HG03095 (cell line): ENCODE measurements at regions not wholly inside any gene's neighbourhood (a gene's known extent, or its start where the extent isn't known, plus 50 kb on each side); places are given as distances from the start of the nearest gene placed in this dataset.

Experiments
- ATAC-seq: cut with Tn5 transposase; IDR thresholded peaks from one replicate; pipeline ENCODE4 v1.9.1; 2021; ENCODE audit warnings: moderate library complexity; ENCODE audit not compliant: unreplicated experiment

- no peak for ATAC-seq
Measured at GRCh38 chr2:18950361-18950851, 361.0 kb upstream of the NT5C1B start.

DNA sequence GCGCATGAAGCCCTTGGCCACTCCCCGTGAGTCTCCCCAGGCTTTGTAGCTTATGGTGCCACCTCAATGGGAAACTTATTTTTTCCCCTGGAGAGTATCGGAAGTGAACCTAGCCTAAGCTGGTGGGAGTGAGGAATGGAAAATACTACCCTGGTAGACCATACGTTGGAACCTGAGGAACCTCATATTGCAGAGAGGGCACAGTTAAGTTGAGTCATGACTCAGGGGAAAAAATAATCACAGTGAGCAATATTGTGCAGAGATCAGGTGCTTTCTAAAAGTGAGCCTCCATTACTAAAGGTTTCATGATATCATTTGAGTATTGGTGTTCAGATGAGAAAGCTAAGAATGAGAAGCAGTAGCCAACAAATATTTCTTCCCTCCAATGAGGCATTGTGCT is 360.5 kb upstream of the NT5C1B start:
- no peak for ATAC-seq

- peak; percentile 88 for ATAC-seq
Measured at GRCh38 chr2:18940184-18940583, 350.8 kb upstream of the NT5C1B start.

DNA sequence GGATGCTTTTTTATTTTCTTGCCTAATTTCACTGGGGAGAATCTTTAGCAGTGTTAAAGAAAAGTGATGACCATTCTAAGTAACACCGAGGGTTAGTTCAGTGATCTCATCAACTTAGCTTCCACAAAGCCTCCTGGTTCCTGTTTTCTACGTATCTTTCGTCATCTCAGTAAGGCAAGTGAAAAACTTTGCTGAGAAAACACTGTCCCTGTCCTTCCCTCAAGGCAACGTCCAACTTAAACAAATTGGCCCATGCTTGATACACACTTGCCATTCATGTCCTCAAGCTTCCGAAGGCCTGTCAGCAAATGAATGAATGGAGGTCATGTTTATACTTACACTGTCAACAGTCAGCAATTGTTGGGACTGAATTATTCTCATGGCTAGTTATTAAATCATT is 350.4 kb upstream of the NT5C1B start:
- ATAC-seq: peak; percentile 50

DNA sequence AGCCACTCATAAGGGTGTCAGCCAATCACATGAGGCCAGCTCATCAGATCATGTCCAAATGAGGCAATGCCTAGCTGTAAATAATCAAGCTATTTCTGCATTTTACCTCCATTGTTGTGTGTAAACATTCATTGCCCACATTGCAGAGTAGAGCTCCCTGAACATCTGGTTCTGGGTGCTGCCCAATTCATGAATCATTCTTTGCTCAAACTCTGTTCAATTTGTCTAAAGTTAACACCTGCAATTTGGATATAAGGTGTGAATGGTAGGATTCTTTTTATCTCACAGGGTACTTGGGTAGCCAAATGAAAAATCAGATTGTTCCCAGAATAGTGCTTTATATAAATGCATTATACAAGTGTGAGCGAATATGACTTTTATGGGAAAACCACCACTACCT is 345.5 kb upstream of the NT5C1B start:
- ATAC-seq: no peak

GRCh38 chr2:18932853-18933252 is 343.5 kb upstream of the NT5C1B start:
- no peak for ATAC-seq

GRCh38 chr2:18930971-18931370 is 341.6 kb upstream of the NT5C1B start:
- ATAC-seq: no peak

DNA sequence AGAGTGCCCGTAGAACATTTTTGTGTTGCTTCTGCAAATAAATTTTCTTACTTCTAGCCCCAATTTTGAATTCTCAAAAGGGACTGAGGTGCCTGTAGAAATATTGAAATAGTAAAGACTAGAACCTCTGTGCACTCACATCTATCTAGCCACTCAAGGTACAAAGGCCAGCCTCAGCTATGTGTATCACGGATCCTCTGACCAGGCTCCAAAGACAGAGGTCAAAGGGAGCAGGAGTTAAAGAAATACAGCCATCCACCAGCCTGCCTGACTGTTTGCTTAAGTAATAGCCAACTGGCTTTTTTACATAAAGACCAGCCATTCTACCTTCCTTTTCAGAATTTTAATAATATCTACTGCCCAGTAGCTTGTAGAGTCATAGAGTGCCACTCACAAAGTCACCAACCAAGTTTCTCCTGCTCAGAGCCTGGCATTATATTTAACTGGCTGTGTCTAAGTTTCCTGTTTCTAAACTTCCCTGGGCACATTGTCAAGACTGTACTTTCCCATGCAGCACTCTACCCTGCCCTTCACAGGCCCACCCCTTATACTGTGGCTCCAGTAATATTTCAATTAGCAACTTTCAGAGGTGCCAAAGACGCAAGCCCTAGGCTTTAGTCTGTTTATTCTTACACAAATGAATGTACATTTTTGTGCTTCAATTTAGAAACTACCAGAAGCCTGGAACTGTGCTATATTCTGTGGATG is 338.3 kb upstream of the NT5C1B start:
- no peak for ATAC-seq

DNA sequence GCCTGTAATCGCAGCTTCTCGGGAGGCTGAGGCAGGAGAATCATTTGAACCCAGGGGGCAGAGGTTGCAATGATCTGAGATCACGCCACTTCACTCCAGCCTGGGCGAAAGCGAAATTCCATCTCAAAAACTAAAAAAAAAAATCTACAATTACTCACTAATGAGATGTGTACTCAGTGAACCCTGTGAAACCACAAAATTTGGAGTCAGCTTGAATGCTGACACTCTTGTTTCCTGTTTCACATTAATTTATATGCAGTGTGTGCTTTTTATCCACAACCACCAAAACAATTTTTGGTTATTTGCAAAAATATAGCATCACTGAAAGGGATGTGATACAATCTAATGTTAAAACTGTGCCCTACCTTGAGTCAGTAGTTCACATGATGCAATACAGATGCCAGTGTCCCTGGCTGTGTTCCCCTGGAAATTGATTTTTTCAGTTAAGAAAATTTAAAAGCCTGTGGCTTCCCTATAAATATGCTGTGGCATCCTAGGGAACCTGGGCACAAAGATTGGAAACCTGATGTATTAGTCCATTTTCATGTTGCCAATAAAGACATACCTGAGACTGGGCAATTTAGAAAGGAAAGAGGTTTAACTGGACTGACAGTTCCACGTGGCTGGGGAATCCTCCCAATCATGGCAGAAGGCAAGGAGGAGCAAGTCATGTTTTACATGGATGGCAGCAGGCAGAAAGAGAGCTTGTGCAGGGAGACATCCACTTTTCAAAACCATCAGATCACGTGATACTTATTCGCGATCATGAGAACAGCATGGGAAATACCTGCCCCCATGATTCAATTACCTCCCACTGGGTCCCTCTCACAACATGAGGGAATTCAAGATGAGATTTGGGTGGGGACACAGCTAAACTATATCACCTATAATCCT is 337.5 kb upstream of the NT5C1B start:
- no peak for ATAC-seq

DNA sequence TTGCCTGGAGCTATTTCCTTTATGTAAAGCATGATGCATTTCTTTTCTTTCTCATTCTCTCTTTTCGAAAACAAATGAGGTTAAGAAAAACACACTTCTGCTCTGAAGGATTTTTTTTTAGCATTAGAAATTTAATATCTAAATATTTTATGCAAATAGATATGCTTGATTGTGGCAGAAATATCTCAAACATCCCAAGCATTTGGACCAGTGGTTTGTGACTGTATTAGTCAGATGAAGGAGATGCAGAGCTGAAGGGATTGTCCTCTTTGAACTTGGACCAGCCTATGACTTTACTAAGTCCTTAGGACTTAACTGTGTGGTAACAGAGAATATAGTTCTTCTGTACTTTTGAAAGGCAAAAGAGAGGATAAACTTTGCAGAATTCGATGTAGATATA is 335.9 kb upstream of the NT5C1B start:
- ATAC-seq: no peak

- no peak for ATAC-seq
Measured at GRCh38 chr2:18924886-18925285, 335.5 kb upstream of the NT5C1B start.

GRCh38 chr2:18924386-18924785 is 335.0 kb upstream of the NT5C1B start:
- no peak for ATAC-seq

DNA sequence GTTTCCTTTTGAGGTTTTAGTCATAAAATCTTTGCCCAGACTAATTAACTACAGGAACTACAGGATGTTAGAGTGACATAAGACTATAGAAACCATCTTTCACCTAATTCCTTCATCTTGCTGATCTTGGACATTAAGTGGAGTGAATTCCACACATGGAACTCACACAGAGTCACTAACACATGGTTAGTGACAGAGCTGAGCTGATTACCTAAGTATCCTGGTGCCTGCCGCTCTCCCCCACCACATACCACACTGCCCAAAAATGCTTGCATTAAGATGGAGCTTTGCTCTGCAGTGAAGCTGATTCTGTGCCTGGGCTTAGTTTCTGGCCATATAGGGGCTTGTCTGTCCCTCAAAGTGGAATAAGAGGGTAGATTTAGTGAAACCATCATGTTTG is 332.9 kb upstream of the NT5C1B start:
- ATAC-seq: no peak

DNA sequence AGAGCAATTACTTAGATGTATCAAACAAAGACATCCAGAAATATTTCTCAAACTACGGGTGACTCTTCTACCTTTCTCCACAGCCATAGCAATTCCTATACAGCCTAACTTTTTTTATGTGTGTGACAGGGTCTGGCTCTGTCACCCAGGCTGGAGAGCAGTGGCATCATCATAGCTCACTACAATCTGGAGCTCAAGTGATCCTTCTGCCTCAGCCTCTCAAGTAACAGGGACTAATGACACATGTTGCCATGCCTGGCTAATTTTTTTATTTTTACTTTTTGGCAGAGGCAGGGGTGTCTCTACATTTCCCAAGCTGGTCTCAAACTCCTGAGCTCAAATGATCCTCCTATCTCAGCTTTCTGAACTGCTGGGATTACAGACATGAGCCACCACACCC is 328.9 kb upstream of the NT5C1B start:
- ATAC-seq: no peak

DNA sequence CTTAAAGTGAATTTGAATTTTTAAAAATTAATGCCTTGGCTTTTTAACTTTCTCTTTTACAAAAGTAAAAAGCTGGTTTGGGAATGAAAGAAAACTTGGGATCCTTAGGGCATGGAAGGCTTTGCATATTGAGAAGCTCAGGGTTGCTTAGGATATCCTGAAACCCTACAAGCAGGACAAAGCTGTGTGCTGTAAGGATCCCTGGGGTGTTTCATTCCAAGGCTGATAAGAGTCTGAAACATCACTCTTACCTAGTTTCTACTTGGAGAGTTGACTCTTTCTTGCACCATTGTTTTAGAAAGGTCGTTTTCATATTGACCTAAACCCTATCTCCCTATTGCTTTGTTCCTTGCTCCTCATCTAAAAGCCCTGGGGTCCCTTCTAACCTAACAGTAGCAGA is 325.9 kb upstream of the NT5C1B start:
- no peak for ATAC-seq

- no peak for ATAC-seq
Measured at GRCh38 chr2:18913512-18913911, 324.1 kb upstream of the NT5C1B start.

DNA sequence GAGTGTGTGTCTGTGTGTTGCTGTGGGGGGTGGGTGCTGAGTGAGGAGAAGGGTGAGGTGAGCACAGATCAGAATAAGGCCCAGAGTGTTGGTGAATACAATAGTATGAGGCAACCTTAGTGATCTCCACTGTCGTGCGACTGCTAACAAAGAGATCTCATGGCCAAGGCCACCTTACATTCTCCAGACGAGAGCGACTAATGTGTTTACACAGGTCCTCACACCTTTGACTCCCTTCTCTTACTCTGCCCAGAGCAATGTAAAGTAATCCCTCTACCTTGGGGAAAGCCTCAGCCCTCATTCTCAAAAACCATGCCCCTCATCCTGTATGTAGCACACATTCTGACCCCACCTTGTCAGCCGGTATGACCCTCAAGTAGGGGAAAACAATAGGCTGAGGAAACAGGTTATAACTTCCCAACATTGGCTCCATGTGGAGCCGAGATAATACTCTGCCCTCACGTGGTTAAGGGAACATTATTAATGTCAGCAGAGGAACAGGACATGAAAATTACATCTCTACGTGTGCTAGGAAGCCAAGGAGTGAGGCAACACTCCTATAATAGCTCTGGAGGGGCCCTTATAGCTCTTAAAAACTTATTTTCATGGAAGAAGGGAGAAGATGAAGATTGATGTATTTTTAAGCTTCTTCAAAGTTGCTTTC is 323.0 kb upstream of the NT5C1B start:
- no peak for ATAC-seq

DNA sequence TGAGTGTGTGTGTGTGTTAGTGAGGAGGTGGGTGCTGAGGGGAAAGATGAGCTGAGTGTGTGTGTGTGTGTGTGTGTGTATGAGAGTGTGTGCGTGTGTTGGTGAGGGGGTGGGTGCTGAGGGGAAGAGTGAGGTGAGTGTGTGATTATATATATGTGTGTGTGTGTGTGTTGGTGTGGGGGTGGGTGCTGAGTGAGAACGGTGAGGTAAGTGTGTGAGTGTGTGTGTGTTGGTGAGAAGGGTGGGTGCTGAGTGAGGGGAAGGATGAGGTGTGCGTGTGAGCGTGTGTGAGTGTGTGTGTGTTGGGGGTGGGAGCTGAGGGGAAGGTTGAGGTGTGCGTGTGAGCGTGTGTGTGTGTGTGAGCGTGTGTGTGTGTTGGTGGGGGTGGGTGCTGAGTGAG is 322.0 kb upstream of the NT5C1B start:
- ATAC-seq: no peak

DNA sequence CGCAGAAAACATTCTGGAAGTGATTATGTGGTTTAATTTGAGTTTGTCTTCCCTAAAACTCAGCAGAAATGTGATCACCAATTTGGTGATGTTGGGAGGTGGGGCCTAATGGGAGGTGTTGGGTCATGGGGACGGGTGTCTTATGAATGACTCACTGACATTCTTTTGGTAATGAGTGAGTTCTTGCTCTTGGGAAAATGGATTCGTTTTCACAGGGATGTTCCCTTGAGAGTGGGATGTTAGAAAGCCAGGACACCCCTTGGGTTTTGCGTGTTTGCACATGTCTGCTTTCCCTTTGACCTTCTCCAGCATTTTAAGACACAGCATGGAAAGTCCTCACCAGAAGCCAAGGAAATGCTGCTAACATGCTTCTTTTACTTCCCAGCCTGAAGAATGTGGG is 321.5 kb upstream of the NT5C1B start:
- no peak for ATAC-seq

DNA sequence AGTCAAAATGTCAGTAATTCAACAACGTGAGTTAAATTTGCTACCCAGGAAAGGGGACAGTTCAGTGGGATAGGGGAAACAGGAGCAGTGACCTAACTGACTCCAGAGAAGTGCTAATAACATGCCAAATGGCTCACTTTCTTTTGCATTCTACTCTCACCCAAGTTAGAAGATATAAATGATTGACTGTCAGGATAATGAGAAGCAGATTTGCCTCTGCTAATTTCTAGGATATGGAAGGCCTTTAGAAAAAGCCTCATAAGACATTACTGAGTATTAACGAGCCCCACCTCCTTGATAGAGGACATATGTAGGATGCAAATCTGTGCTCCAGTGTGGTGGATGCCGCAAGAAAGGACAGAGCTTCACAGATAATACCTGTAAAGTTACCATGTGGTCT is 318.6 kb upstream of the NT5C1B start:
- ATAC-seq: no peak

GRCh38 chr2:18907508-18907907 is 318.1 kb upstream of the NT5C1B start:
- no peak for ATAC-seq

- ATAC-seq: peak; percentile 94
Measured at GRCh38 chr2:18903750-18904149, 314.4 kb upstream of the NT5C1B start.
